ENCODE measurements at regions not wholly inside any gene's neighbourhood (a gene's known extent, or its start where the extent isn't known, plus 50 kb on each side); places are given as distances from the start of the nearest gene placed in this dataset.
A peak's percentile ranks its signal among the peaks of the same experiment; 100 is the strongest.

GRCh38 chr7:32264702-32265284, 194.6 kb upstream of the PDE1C start:
- peak; percentile 41 for DNase-seq

- no peak for DNase-seq
These were observed 193.4 kb upstream of the PDE1C start for GRCh38 chr7:32263611-32264010.

GRCh38 chr7:32262315-32262714, 192.1 kb upstream of the PDE1C start:
- DNase-seq = no peak

- DNase-seq = no peak
These were observed 189.9 kb upstream of the PDE1C start for GRCh38 chr7:32259931-32260596.

- DNase-seq = no peak
These were observed 188.1 kb upstream of the PDE1C start for GRCh38 chr7:32258265-32258664.

- DNase-seq = no peak
These were observed 187.4 kb upstream of the PDE1C start for GRCh38 chr7:32257621-32258020.

GRCh38 chr7:32256811-32257210, 186.6 kb upstream of the PDE1C start:
- peak; percentile 14 for DNase-seq

- no peak for DNase-seq
These were observed 186.2 kb upstream of the PDE1C start for GRCh38 chr7:32256376-32256775.

GRCh38 chr7:32255036-32255435, 184.8 kb upstream of the PDE1C start:
- DNase-seq = no peak

- DNase-seq = peak; percentile 43
These were observed 183.1 kb upstream of the PDE1C start for GRCh38 chr7:32253299-32253698.

- DNase-seq = no peak
These were observed 181.5 kb upstream of the PDE1C start for GRCh38 chr7:32251659-32252058.

- DNase-seq = peak; percentile 17
These were observed 180.5 kb upstream of the PDE1C start for GRCh38 chr7:32250471-32251260.

- DNase-seq = no peak
These were observed 179.8 kb upstream of the PDE1C start for GRCh38 chr7:32250003-32250402.

GRCh38 chr7:32248522-32248921, 178.3 kb upstream of the PDE1C start:
- no peak for DNase-seq

- DNase-seq = no peak
These were observed 174.7 kb upstream of the PDE1C start for GRCh38 chr7:32244806-32245345.

GRCh38 chr7:32243687-32244290, 173.6 kb upstream of the PDE1C start:
- no peak for DNase-seq

- DNase-seq = no peak
These were observed 172.2 kb upstream of the PDE1C start for GRCh38 chr7:32242436-32242835.

- DNase-seq = no peak
These were observed 171.4 kb upstream of the PDE1C start for GRCh38 chr7:32241636-32242035.

- no peak for DNase-seq
These were observed 169.6 kb upstream of the PDE1C start for GRCh38 chr7:32239764-32240163.

- DNase-seq = no peak
These were observed 158.4 kb upstream of the PDE1C start for GRCh38 chr7:32228601-32229000.

GRCh38 chr7:32227746-32228145, 157.5 kb upstream of the PDE1C start:
- no peak for DNase-seq

GRCh38 chr7:32224276-32224675, 154.1 kb upstream of the PDE1C start:
- DNase-seq = no peak

GRCh38 chr7:32223721-32224120, 153.5 kb upstream of the PDE1C start:
- no peak for DNase-seq

Measured in tongue (tissue), 1 donor.